H9 (cell line): ENCODE measurements at regions not wholly inside any gene's neighbourhood (a gene's known extent, or its start where the extent isn't known, plus 50 kb on each side); places are given as distances from the start of the nearest gene placed in this dataset.

Experiments used
- DNase-seq: peaks from one replicate; pipeline ENCODE4 v3.0.0-alpha.2; 2017
- H2AFZ ChIP-seq: one replicate; pipeline ENCODE4 v1.6.1; 2013; ENCODE audit warnings: mild to moderate bottlenecking, low read length, control low read depth, moderate library complexity
- H2AK5ac ChIP-seq: 2 replicates; pipeline ENCODE4 v1.6.1; 2013; ENCODE audit warnings: low read length, control low read depth, mixed read lengths; ENCODE audit not compliant: insufficient read length
- H2BK120ac ChIP-seq: one replicate; pipeline ENCODE4 v1.6.1; 2013; ENCODE audit warnings: low read depth, mild to moderate bottlenecking, low read length, control low read depth, inconsistent platforms; ENCODE audit not compliant: poor library complexity, severe bottlenecking
- H2BK12ac ChIP-seq: 2 replicates; pipeline ENCODE4 v1.6.1; 2013; ENCODE audit warnings: low read length, control low read depth, mixed read lengths, low read depth; ENCODE audit not compliant: insufficient read length
- H2BK15ac ChIP-seq: 2 replicates; pipeline ENCODE4 v1.6.1; 2013; ENCODE audit warnings: low read depth, low read length, control low read depth
- H2BK20ac ChIP-seq: one replicate; pipeline ENCODE4 v1.6.1; 2013; ENCODE audit warnings: low read depth, mild to moderate bottlenecking, low read length, control low read depth, inconsistent platforms; ENCODE audit not compliant: poor library complexity, severe bottlenecking
- H2BK5ac ChIP-seq: 2 replicates; pipeline ENCODE4 v1.6.1; 2013; ENCODE audit warnings: low read length, control low read depth, mixed read lengths; ENCODE audit not compliant: insufficient read length
- H3K14ac ChIP-seq: 2 replicates; pipeline ENCODE4 v1.6.1; 2013; ENCODE audit warnings: low read length, control low read depth; ENCODE audit not compliant: insufficient read depth
- H3K18ac ChIP-seq: 2 replicates; pipeline ENCODE4 v1.6.1; 2013; ENCODE audit warnings: low read depth, mild to moderate bottlenecking, mixed read lengths, low read length, control low read depth; ENCODE audit not compliant: insufficient read length
- H3K23ac ChIP-seq: 2 replicates; pipeline ENCODE4 v1.6.1; 2013; ENCODE audit warnings: low read length, control low read depth, mixed read lengths, low read depth; ENCODE audit not compliant: insufficient read length
- H3K23me2 ChIP-seq: 2 replicates; pipeline ENCODE4 v1.6.1; 2013; ENCODE audit warnings: low read depth, mild to moderate bottlenecking, mixed read lengths, low read length, control low read depth; ENCODE audit not compliant: insufficient read length, poor library complexity, severe bottlenecking
- H3K27ac ChIP-seq: 2 replicates; pipeline ENCODE4 v1.5.1; 2013; ENCODE audit warnings: low read length, control low read depth, mixed read lengths, low read depth; ENCODE audit not compliant: insufficient read length
- H3K27me3 ChIP-seq: 2 replicates; pipeline ENCODE4 v1.6.1; 2013; ENCODE audit warnings: low read length, control low read depth, inconsistent platforms; ENCODE audit not compliant: insufficient read depth
- H3K4ac ChIP-seq: 2 replicates; pipeline ENCODE4 v1.6.1; 2013; ENCODE audit warnings: low read depth, mild to moderate bottlenecking, control low read depth, inconsistent platforms, low read length, moderate library complexity
- H3K4me1 ChIP-seq: 2 replicates; pipeline ENCODE4 v1.6.1; 2013; ENCODE audit warnings: low read length, control low read depth, inconsistent platforms; ENCODE audit not compliant: insufficient read depth
- H3K4me2 ChIP-seq: 2 replicates; pipeline ENCODE4 v1.6.1; 2013; ENCODE audit warnings: low read length, control low read depth, mixed read lengths; ENCODE audit not compliant: insufficient read length, insufficient read depth
- H3K56ac ChIP-seq: 2 replicates; pipeline ENCODE4 v1.6.1; 2013; ENCODE audit warnings: low read depth, mild to moderate bottlenecking, mixed read lengths, low read length, control low read depth; ENCODE audit not compliant: insufficient read length
- H3K79me1 ChIP-seq: 2 replicates; pipeline ENCODE4 v1.6.1; 2013; ENCODE audit warnings: low read depth, mild to moderate bottlenecking, moderate library complexity, low read length, control low read depth, inconsistent platforms; ENCODE audit not compliant: insufficient read depth, poor library complexity, severe bottlenecking
- H3K79me2 ChIP-seq: 2 replicates; pipeline ENCODE4 v1.6.1; 2013; ENCODE audit warnings: low read length, control low read depth, inconsistent platforms; ENCODE audit not compliant: insufficient read depth
- H3K9ac ChIP-seq: 2 replicates; pipeline ENCODE4 v1.6.1; 2013; ENCODE audit warnings: low read length, control low read depth, mixed read lengths; ENCODE audit not compliant: insufficient read length; ENCODE audit errors: extremely low read depth
- H3K9me3 ChIP-seq: one replicate; pipeline ENCODE4 v1.6.1; 2013; ENCODE audit warnings: low read depth, low read length, inconsistent platforms; ENCODE audit not compliant: control insufficient read depth
- H3T11ph ChIP-seq: one replicate; pipeline ENCODE4 v1.6.1; 2013; ENCODE audit warnings: mild to moderate bottlenecking, low read length, control low read depth, inconsistent platforms
- H4K20me1 ChIP-seq: one replicate; pipeline ENCODE4 v1.6.1; 2013; ENCODE audit not compliant: control insufficient read depth, insufficient read length, insufficient read depth
- H4K5ac ChIP-seq: 2 replicates; pipeline ENCODE4 v1.6.1; 2013; ENCODE audit warnings: low read depth, mild to moderate bottlenecking, mixed read lengths, low read length, control low read depth; ENCODE audit not compliant: insufficient read length
- H4K8ac ChIP-seq: replicated peaks from 2 replicates; pipeline ENCODE4 v1.6.1; 2013; ENCODE audit warnings: low read length, control low read depth, mixed read lengths, low read depth; ENCODE audit not compliant: insufficient read length
- H4K91ac ChIP-seq: 2 replicates; pipeline ENCODE4 v1.6.1; 2013; ENCODE audit warnings: low read depth, mild to moderate bottlenecking, moderate library complexity, mixed read lengths, low read length, control low read depth; ENCODE audit not compliant: insufficient read length
- H3K27ac Mint-ChIP-seq, 3 experiments: 2 replicates in 2 of 3; 3 replicates in 1 of 3; pipeline ENCODE4 v1.8.0; 2020 to 2021; ENCODE audit warnings: mixed read lengths in 3 of 3, mild to moderate bottlenecking in 1 of 3, moderate library complexity in 1 of 3
- H3K27me3 Mint-ChIP-seq: 2 replicates; pipeline ENCODE4 v1.8.0; 2021; ENCODE audit warnings: low read depth, mild to moderate bottlenecking, moderate library complexity, mixed read lengths
- H3K36me3 Mint-ChIP-seq, 3 experiments: 2 replicates in 2 of 3; 3 replicates in 1 of 3; pipeline ENCODE4 v1.8.0; 2020 to 2021; ENCODE audit warnings: low read depth in 3 of 3, mixed read lengths in 3 of 3; ENCODE audit not compliant: insufficient read depth in 1 of 3
- H3K4me1 Mint-ChIP-seq, 2 experiments: 2 replicates each; pipeline ENCODE4 v1.8.0; 2020; ENCODE audit warnings: mixed read lengths in 2 of 2
- H3K4me3 Mint-ChIP-seq, 2 experiments: 2 replicates in 1 of 2; 3 replicates in 1 of 2; pipeline ENCODE4 v1.8.0; 2020 to 2021; ENCODE audit warnings: mild to moderate bottlenecking in 2 of 2, mixed read lengths in 2 of 2, moderate library complexity in 1 of 2
- H3K9me3 Mint-ChIP-seq, 2 experiments: 2 replicates in 1 of 2; 3 replicates in 1 of 2; pipeline ENCODE4 v1.8.0; 2020; ENCODE audit warnings: mild to moderate bottlenecking in 2 of 2, mixed read lengths in 2 of 2, moderate library complexity in 1 of 2
- WGBS: extraction: QIAGEN DNeasy Blood & Tissue Kit; methylation state at CpG from one replicate; pipeline ENCODE4 v1.1.7; 2013; ENCODE audit warnings: missing lambda C conversion rate, low lambda C conversion rate, mixed read lengths; ENCODE audit not compliant: insufficient read length; ENCODE audit errors: extremely low coverage; 5-methylcytosine and 5-hydroxymethylcytosine counted together
- TF ChIP-seq, protein P1 (sequence below): fragments of 200-600 bp; sonication (generic); conservative IDR thresholded peaks from 3 replicates; pipeline ENCODE4 v1.8.0; 2021; ENCODE audit warnings: antibody characterized with exemption, mild to moderate bottlenecking

DNA sequence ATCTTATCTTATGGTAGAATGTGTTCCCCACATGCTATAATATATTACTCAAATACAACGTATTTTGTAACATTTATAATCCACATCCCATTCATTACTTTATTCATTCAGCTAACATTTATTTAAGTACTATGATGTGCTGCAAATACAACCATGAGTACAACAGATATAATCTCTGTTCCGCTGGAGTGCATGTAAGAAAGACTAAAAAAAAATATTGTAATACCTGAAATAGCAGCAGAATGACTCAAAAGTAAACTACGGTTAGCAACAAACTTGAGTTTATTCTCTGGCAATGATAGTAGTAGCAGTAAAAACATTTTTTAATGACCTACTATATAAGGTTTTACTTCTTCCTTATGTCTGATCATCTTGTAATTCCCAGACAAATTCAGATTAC is 1776.3 kb downstream of the STIM2 start:
- no peak overlapping the region for H2AFZ ChIP-seq
- no peaks in the 10 kb centered on the region for H3K9me3 ChIP-seq
- H3K9me3 Mint-ChIP-seq = peaks cover 8 to 10% of the 10 kb centered on the region in 2 experiments; a peak in 4 of 5 replicates
- no peak overlapping the region for H3K56ac ChIP-seq
- H2BK120ac ChIP-seq = no peak overlapping the region
- no peak overlapping the region for H4K8ac ChIP-seq
- H3K4me2 ChIP-seq = no peak overlapping the region
- H3K23ac ChIP-seq = no peak overlapping the region
- H2BK12ac ChIP-seq = no peak overlapping the region
- no peak overlapping the region for H4K5ac ChIP-seq
- H3T11ph ChIP-seq = no peak overlapping the region
- no peak overlapping the region for H3K27ac ChIP-seq
- no peak overlapping the region for H2AK5ac ChIP-seq
- H2BK20ac ChIP-seq = no peak overlapping the region
- H3K4me3 Mint-ChIP-seq = no peak overlapping the region
- no peak overlapping the region for H3K14ac ChIP-seq
- H3K4me1 Mint-ChIP-seq = no peaks in the 10 kb centered on the region
- no peak overlapping the region for H3K4ac ChIP-seq
- no peak overlapping the region for H4K91ac ChIP-seq
- no peak overlapping the region for H2BK5ac ChIP-seq
- H3K36me3 Mint-ChIP-seq = peaks cover 7 to 9% (median 8%) of the 10 kb centered on the region in 3 experiments
- H3K79me1 ChIP-seq = no peaks in the 10 kb centered on the region
- H3K27me3 ChIP-seq = no peaks in the 10 kb centered on the region
- no peaks in the 10 kb centered on the region for H3K27me3 Mint-ChIP-seq
- no peaks in the 10 kb centered on the region for H3K4me1 ChIP-seq
- no peak overlapping the region for H3K27ac Mint-ChIP-seq
- H3K23me2 ChIP-seq = no peaks in the 10 kb centered on the region
- no peak for DNase-seq
- no peak overlapping the region for H3K9ac ChIP-seq
- TF ChIP-seq, protein P1, sequence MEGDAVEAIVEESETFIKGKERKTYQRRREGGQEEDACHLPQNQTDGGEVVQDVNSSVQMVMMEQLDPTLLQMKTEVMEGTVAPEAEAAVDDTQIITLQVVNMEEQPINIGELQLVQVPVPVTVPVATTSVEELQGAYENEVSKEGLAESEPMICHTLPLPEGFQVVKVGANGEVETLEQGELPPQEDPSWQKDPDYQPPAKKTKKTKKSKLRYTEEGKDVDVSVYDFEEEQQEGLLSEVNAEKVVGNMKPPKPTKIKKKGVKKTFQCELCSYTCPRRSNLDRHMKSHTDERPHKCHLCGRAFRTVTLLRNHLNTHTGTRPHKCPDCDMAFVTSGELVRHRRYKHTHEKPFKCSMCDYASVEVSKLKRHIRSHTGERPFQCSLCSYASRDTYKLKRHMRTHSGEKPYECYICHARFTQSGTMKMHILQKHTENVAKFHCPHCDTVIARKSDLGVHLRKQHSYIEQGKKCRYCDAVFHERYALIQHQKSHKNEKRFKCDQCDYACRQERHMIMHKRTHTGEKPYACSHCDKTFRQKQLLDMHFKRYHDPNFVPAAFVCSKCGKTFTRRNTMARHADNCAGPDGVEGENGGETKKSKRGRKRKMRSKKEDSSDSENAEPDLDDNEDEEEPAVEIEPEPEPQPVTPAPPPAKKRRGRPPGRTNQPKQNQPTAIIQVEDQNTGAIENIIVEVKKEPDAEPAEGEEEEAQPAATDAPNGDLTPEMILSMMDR = no peak
- no peaks in the 10 kb centered on the region for H4K20me1 ChIP-seq
- no peak overlapping the region for H3K18ac ChIP-seq
- no peak overlapping the region for H2BK15ac ChIP-seq
- 100% methylated on average over 1 of the region's 3 CpGs for WGBS
- H3K79me2 ChIP-seq = no peaks in the 10 kb centered on the region
